HG03354 (cell line): ENCODE measurements at regions not wholly inside any gene's neighbourhood (a gene's known extent, or its start where the extent isn't known, plus 50 kb on each side); places are given as distances from the start of the nearest gene placed in this dataset.
A peak's percentile ranks its signal among the peaks of the same experiment; 100 is the strongest.

Source experiments
- ATAC-seq: cut with Tn5 transposase; IDR thresholded peaks from one replicate; pipeline ENCODE4 v1.9.1; 2021; ENCODE audit warnings: mild to moderate bottlenecking; ENCODE audit not compliant: unreplicated experiment, poor library complexity, severe bottlenecking

- ATAC-seq: peak; percentile 88
Measured at GRCh38 chr18:2104620-2105462, 466.5 kb downstream of the METTL4 start.

GRCh38 chr18:2108591-2108990 is 462.7 kb downstream of the METTL4 start:
- ATAC-seq: no peak

GRCh38 chr18:2111456-2111855 is 459.8 kb downstream of the METTL4 start:
- no peak for ATAC-seq

- no peak for ATAC-seq
Measured at GRCh38 chr18:2112435-2113045, 458.8 kb downstream of the METTL4 start.

GRCh38 chr18:2114289-2114688 is 457.0 kb downstream of the METTL4 start:
- ATAC-seq: no peak

- ATAC-seq: no peak
Measured at GRCh38 chr18:2114765-2115164, 456.5 kb downstream of the METTL4 start.

- no peak for ATAC-seq
Measured at GRCh38 chr18:2121224-2121623, 450.1 kb downstream of the METTL4 start.

- no peak for ATAC-seq
Measured at GRCh38 chr18:2123077-2123476, 448.2 kb downstream of the METTL4 start.

- no peak for ATAC-seq
Measured at GRCh38 chr18:2134364-2134763, 436.9 kb downstream of the METTL4 start.

- ATAC-seq: no peak
Measured at GRCh38 chr18:2135309-2135708, 436.0 kb downstream of the METTL4 start.

- ATAC-seq: no peak
Measured at GRCh38 chr18:2138552-2138951, 432.8 kb downstream of the METTL4 start.

- ATAC-seq: no peak
Measured at GRCh38 chr18:2139691-2140090, 431.6 kb downstream of the METTL4 start.

GRCh38 chr18:2143636-2144035 is 427.7 kb downstream of the METTL4 start:
- ATAC-seq: no peak

GRCh38 chr18:2144811-2145210 is 426.5 kb downstream of the METTL4 start:
- no peak for ATAC-seq

GRCh38 chr18:2146092-2146491 is 425.2 kb downstream of the METTL4 start:
- ATAC-seq: no peak

GRCh38 chr18:2146754-2147153 is 424.6 kb downstream of the METTL4 start:
- ATAC-seq: no peak

GRCh38 chr18:2147476-2148230 is 423.7 kb downstream of the METTL4 start:
- ATAC-seq: no peak

- no peak for ATAC-seq
Measured at GRCh38 chr18:2148823-2149222, 422.5 kb downstream of the METTL4 start.

GRCh38 chr18:2150566-2150965 is 420.7 kb downstream of the METTL4 start:
- ATAC-seq: no peak

- no peak for ATAC-seq
Measured at GRCh38 chr18:2154278-2154677, 417.0 kb downstream of the METTL4 start.
